Tibial nerve (tissue), 4 donors: ENCODE measurements at regions not wholly inside any gene's neighbourhood (a gene's known extent, or its start where the extent isn't known, plus 50 kb on each side); places are given as distances from the start of the nearest gene placed in this dataset.

ENCODE experiments used
- CTCF ChIP-seq, 5 experiments: fragments of 200-600 bp in 3 of 5; fragments of 450-650 bp in 2 of 5; sonication (generic) in 3 of 5; IDR thresholded peaks; one replicate each; pipeline ENCODE4 v1.5.1; 2016 to 2019; ENCODE audit warnings: antibody characterized with exemption in 5 of 5, mild to moderate bottlenecking in 3 of 5, moderate library complexity in 2 of 5
- EP300 ChIP-seq, 2 donors: sonication (generic); formaldehyde crosslinking; IDR thresholded peaks; one replicate each; pipeline ENCODE4 v1.6.1; 2017; ENCODE audit warnings: antibody characterized with exemption in 2 of 2, mild to moderate bottlenecking in 1 of 2
- POLR2A ChIP-seq, 2 donors: fragments of 450-650 bp; IDR thresholded peaks; one replicate each; pipeline ENCODE4 v1.6.1; 2017; ENCODE audit warnings: antibody characterized with exemption in 2 of 2, mild to moderate bottlenecking in 2 of 2, moderate library complexity in 2 of 2

GRCh38 chr4:45399116-45399515, 672.8 kb upstream of the GNPDA2 start:
- TF ChIP-seq EP300 (IDR thresholded peaks at IDR 0.05) (no peak), CTCF (IDR thresholded peaks at IDR 0.05) (no peak), POLR2A (IDR thresholded peaks at IDR 0.05) (no peak)
